NCI-H2196 (cell line): ENCODE measurements at regions not wholly inside any gene's neighbourhood (a gene's known extent, or its start where the extent isn't known, plus 50 kb on each side); places are given as distances from the start of the nearest gene placed in this dataset.
"Not testable (repeated sequence)": the region's sequence is repeated elsewhere in the genome, so short reads cannot be mapped to it uniquely, and the experiment has no call there.

Source experiments
- DNase-seq: peaks from one replicate; lab custom pipeline; 2025; ENCODE audit not compliant: unreplicated experiment; lab: John Stamatoyannopoulos, UW

DNA sequence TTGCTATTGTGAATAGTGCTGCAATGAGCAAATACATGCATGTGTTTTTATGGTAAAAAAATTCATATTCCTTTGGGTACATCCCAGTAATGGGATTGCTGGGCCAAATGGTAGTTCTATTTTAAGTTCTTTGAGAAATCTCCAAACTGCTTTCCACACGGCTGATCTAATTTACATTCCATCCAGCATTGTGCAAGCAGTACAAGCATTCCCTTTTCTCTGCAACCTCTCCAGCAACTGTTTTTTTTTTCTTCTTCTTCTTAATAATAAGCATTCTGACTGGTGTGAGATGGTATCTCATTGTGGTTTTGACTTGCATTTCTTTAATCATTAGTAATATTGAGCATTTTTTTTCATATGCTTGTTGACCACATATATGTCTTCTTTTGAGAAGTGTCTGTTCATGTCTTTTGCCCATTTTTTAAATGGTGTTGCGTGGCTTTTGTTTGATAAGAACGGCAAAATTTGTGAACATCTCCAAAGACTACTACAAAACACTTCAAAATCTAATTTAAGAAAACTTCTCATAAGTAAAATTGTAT lies 136.1 kb upstream of the MYO3A start:
- no peak for DNase-seq

- DNase-seq: no peak
Observed at GRCh38 chr10:25804505-25804904, 129.5 kb upstream of the MYO3A start.

GRCh38 chr10:25805986-25806385 lies 128.0 kb upstream of the MYO3A start:
- no peak for DNase-seq

GRCh38 chr10:25808372-25808771 lies 125.7 kb upstream of the MYO3A start:
- no peak for DNase-seq

- DNase-seq: no peak
Observed at GRCh38 chr10:25811052-25811685, 122.9 kb upstream of the MYO3A start.

DNA sequence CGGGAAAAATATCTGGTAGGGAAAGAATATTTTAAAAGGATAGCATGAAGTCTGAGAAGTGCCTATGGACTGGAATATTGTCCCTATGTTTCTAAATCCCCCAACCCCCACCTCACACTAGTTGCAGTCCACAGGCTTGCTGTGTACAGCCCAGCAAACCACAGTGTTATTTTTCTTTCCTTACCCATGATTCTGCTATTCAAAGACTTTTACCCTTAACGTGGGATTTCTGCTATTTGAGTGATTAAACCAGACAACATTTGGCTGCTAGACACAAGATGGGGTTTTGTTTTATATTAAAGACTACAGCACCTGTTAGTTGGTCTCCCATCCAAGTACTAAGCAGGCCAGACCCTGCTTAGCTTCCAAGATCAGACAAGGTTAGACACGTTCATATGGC lies 120.5 kb upstream of the MYO3A start:
- no peak for DNase-seq

DNA sequence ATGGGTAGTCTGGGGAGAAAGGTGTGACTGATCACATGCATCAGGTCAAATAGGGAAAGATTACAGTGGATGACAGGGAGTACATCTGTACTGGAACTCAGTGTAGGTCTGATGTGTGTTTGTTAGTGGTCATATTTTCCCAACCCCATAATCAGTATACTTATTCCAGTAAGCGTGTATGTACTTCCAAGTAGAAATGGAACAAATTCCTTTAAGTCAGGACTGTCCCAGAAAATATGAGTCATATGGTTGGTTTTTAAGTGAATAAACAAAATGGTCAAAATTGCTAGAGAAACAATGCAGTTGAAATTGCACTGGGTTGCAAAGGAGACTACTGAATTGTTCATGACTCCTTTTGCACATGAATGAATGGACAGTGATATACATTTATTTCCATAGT lies 118.8 kb upstream of the MYO3A start:
- no peak for DNase-seq

DNA sequence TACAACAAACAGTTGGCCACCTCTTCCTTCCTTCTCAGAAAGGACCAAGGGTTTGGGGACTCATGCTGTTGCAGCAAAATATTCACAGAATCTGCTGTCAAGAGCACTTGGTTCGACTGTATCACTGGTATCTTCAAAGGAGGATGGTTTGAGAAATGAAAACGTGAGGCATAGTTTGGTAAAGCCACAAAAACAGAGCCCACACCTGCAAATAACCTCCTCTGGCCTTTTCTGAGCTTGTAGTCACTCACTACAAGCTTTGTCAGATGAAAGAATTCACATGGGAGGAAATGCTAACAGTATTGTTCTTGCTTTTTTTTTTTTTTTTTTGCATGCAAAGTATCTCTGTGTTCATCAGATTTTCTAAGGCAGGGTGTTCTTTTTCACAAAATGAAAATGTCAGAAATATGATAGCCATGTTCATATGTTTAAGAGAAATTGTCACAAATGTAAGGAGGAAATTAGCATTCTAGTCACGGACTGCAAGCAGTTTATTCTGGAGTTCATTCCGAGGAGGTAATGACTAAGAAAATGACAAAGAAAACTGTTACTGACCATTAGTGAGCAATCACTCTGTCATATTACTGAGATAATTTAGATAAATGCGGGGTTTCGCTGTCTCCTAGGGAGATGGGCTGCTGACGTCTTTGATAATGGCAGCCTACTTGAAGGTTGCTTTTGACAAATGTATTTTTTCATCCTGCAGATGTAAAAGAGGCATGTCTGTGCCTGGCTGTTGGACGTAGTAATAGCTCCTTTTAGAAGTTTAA lies 117.8 kb upstream of the MYO3A start:
- no peak for DNase-seq

GRCh38 chr10:25817200-25817599 lies 116.8 kb upstream of the MYO3A start:
- no peak for DNase-seq

GRCh38 chr10:25818751-25819150 lies 115.3 kb upstream of the MYO3A start:
- DNase-seq: no peak

- no peak for DNase-seq
Observed at GRCh38 chr10:25820472-25820871, 113.6 kb upstream of the MYO3A start.

DNA sequence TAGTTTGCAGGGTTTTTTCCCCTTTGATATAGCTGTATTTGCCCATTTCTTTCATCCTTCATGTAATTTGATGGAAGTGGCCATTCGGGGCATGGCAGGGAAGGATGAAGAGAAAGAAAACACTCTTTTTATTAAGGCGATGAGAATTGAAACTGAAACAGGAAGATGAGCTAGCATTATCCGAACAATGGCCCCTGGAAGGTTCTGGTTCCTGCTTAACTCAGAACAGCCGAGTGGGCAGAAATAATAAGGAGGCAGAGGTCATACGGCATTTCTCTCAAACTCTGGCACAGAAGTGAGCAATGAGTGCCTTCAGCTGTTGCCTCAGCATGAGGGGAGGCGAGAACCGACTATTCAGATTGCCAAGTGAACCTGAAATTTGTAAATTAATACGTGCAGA lies 113.2 kb upstream of the MYO3A start:
- DNase-seq: no peak

- no peak for DNase-seq
Observed at GRCh38 chr10:25824050-25824449, 110.0 kb upstream of the MYO3A start.

DNA sequence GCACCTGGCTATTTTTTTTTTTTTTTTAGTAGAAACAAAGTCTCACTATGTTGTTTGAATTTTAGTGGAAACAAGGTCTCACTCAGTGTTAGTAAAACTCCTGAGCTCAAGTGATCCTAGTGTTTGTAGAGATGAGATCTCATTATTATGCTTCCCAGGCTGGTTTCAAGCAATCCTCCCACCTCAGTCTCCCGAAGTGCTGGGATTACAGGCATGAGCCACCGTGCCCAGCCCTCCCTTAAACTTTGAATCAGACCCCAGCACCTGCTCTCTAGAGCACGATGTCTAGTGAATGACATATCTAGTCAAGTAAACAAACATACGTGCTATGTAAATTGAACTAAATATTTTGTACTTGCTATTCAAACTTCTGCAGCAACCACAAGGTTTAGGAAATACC lies 105.6 kb upstream of the MYO3A start:
- no peak for DNase-seq

GRCh38 chr10:25831080-25831479 lies 102.9 kb upstream of the MYO3A start:
- no peak for DNase-seq

- no peak for DNase-seq
Observed at GRCh38 chr10:25839683-25840082, 94.3 kb upstream of the MYO3A start.

- not testable (repeated sequence) for DNase-seq
Observed at GRCh38 chr10:25840875-25841274, 93.2 kb upstream of the MYO3A start.

DNA sequence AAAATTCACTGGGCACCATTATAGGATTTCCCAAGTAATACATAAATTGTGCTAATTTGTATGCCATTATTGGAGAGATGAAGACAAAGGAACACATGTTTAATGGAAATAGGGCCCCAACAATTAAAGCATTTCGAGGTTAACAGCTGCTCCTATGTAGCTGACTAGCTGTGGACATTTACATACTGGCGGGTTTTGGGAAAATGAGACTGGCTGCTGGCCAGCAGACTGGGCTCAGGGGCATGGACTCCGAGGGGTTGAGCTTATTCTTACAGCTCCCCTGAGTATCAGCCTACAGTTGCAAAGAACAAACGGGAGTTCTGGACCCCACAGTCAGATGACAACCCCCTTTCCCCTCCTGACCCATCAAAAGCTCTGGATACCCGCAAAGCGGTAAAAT lies 91.9 kb upstream of the MYO3A start:
- no peak for DNase-seq

GRCh38 chr10:25843551-25844170 lies 90.4 kb upstream of the MYO3A start:
- DNase-seq: no peak

DNA sequence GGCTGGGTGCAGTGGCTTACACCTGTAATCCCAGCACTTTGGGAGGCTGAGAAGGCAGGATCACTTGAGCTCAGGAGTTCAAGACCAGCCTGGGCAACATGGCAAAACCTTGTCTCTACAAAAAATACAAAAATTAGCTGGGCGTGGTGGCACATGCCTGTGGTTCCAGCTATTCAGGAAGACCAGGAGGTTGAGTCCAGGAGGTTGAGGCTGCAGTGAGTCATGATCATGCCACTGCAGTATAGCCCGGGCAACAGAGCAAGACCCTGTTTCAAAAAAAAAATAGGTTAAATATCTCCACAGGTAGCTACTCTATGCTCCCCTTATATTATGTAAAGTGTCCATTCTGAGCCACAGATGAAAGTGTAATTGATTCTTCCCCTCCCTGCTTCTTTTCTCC lies 89.3 kb upstream of the MYO3A start:
- not testable (repeated sequence) for DNase-seq

- DNase-seq: no peak
Observed at GRCh38 chr10:25849268-25849667, 84.8 kb upstream of the MYO3A start.

- no peak for DNase-seq
Observed at GRCh38 chr10:25849988-25850387, 84.0 kb upstream of the MYO3A start.
